ENCODE measurements at regions not wholly inside any gene's neighbourhood (a gene's known extent, or its start where the extent isn't known, plus 50 kb on each side); places are given as distances from the start of the nearest gene placed in this dataset.
A peak's percentile ranks its signal among the peaks of the same experiment; 100 is the strongest.

GRCh38 chr5:164041105-164041504 lies 535.7 kb downstream of the MAT2B start:
- DNase-seq = no peak

- peak; percentile 14 for DNase-seq
These were observed 543.0 kb downstream of the MAT2B start for GRCh38 chr5:164048359-164048926.

DNA sequence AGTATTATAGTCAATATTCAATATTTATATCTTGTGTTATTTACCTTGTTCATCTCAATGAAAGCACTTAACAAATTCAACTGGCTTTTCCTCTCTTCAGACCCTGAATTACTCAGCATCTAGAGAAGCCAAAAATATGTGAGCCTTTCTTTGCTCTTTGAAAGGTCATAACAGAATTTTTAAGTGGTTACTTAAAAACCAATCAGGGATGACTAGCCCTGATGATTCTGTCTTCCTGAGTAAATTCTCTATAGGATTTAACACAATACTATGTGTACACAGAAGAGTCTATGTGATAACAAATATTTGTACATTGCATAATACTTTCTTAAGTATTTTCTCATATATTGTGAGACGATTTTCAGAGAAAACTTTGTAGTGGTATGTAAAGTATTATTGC lies 546.3 kb downstream of the MAT2B start:
- no peak for DNase-seq

DNA sequence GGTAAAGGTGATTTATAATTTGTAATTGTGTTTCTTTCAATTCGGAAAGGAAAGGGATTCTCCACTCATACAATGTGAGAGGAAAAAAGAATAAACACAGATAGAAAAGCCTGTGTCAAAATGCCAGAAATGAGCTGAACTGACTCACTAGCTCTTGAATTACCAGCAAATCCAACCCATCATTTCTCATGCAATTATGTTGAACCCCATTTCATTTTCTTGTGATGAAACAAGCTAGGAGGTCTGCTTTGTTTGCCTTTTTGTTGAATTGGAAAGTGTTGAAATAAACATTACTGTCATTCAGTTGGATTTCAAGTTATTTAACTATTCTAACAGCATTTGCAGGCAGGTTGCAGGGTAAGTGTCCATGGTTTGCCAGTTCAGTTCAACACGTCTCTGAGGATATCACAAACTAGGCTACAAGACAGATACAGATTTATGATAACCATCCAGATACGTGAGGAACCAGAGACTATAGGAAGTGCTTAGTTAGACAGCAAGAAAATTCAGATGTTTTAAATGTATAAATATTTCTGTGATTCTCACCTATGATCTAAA lies 547.2 kb downstream of the MAT2B start:
- no peak for DNase-seq

DNA sequence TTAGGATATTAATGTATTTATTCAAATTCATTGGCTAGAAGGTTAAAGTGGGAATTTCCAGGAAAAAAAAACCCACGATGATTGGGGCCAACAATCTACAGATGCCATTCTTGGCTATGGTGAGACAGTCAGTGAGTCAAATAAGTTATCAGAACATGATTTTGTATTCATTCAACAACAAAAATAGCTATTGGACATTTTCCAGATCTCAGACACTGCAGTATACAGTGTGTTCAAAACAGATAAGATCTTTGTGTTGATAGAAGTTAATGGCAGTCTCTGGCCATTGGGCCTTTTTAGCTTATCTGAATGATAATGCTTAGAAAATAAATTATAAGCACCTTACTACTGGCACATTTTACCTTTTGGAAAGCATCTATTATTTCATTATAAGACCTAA lies 547.7 kb downstream of the MAT2B start:
- no peak for DNase-seq

- DNase-seq = no peak
These were observed 549.0 kb downstream of the MAT2B start for GRCh38 chr5:164054461-164054860.

DNA sequence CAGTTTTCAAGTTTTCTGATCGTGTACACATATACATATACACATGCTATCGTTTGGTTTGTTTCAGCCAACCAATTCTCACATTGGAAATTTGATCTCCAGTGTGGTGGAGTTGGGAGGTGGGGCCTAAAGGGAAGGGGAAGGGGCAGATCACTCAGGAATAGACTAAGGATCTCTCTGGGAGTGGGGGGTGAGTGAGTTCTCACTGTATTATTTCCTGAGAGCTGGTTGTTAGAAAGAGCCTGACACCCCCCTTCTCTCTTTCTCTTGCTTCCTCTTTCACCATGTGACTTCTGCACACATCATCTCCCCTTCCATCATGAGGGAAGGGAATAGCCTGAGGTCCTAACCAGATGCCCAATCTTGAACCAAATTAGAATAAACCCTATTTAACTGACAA lies 551.7 kb downstream of the MAT2B start:
- DNase-seq = no peak

GRCh38 chr5:164058621-164059020 lies 553.2 kb downstream of the MAT2B start:
- no peak for DNase-seq

DNA sequence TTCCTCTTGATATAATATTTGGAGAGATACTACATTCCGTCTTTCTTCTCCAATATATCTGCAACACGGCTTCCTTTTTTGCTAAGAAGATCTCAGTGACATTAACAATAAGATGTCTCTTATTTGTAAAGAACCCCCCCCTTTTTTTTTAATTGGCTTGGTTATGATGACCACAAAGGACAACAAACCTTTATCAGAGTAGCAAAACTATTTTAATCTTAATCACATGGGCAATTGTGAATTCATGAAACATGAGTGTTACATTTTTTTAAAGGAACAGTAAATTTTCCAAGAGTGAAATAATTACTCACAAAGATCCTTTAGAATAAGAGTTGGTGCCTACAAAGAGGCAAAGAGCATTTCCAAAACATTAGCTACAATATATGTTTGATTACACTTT lies 554.1 kb downstream of the MAT2B start:
- DNase-seq = no peak

DNA sequence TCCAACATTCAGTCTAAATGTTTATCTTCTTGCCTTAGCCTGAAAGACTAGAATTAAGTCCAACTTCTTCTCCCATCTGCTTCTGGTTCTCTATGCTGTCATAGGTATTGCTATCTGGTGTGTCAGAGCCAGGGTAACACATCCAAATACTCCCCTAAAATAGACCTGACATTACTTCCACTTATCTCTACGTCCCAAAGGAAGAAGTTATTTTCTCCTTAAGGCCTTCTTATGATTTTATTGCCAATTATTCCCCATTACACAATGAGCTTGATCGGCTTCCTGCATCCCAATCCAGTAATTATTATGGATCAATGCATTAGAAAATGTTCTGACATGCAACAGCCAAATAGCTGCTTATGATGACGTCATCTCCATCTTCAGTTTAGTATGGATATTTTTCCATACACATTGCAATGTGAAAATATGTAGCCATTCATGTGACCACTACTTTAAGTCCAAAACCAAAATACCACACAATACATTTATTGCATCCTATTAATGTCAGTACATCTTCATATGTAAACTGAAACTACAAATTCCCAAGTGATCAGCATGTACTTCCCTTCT lies 555.5 kb downstream of the MAT2B start:
- peak; percentile 15 for DNase-seq

- DNase-seq = no peak
These were observed 556.9 kb downstream of the MAT2B start for GRCh38 chr5:164062304-164062703.

- DNase-seq = no peak
These were observed 559.8 kb downstream of the MAT2B start for GRCh38 chr5:164065266-164065665.

DNA sequence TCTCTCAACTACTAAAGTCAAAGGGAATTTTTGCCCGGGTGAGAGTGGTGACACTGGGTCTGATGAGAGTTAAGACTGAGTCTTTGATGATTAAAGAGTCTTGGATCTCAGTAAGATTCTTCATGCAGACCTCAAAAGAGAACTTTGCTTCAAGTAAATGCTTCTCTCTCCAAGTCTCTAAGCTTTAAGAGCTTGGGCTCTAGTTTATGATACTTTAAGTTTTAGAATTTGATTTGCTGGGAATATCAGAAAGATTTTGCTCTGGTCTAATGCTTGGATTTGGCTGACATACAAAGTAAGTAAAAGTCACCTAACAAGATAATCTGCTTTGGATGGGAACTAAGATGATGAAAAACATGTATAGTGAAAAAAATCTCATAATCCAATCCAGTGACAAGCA lies 566.3 kb downstream of the MAT2B start:
- no peak for DNase-seq

DNA sequence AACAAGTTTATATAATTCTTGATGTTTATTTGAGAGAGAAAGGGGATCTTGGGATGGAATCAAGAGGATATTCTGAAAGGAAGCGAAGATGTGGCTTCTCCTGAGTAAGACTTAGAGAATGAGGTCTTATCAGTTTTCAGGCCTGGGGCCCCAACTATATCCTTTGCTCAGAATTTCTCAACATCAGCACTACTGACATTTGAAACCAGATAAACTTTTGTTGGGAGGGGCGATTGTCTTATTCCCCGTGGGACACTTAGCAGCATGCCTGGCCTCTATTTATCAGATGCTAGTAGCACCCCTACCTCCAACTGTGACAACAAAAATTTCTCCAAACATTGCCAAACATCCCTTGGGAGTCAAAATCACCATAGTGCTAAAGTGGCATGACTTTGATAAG lies 567.7 kb downstream of the MAT2B start:
- no peak for DNase-seq

DNA sequence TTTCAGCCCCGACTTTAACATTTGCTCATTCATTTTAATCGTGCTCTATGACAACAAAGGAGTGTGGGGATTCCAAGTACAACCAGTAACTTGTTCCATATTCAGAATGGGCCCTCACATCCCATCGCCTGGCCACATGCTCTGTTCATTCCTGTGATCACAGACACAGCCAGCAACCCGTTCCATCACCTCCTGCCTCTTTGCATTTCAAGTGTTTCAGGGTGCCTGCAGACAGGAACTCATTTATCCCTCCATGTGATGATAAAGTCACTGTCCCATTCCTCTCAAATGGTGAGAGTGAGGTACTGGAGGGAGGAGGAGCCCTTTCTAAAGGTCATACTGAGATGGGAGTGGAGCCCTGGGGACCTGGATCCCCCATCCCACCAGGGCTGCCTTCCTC lies 571.1 kb downstream of the MAT2B start:
- no peak for DNase-seq

- DNase-seq = no peak
These were observed 584.9 kb downstream of the MAT2B start for GRCh38 chr5:164090358-164090757.

- DNase-seq = no peak
These were observed 586.4 kb downstream of the MAT2B start for GRCh38 chr5:164091836-164092235.

- no peak for DNase-seq
These were observed 588.9 kb downstream of the MAT2B start for GRCh38 chr5:164094291-164094690.

- DNase-seq = no peak
These were observed 592.3 kb downstream of the MAT2B start for GRCh38 chr5:164097749-164098148.

GRCh38 chr5:164098531-164098930 lies 593.1 kb downstream of the MAT2B start:
- no peak for DNase-seq

DNA sequence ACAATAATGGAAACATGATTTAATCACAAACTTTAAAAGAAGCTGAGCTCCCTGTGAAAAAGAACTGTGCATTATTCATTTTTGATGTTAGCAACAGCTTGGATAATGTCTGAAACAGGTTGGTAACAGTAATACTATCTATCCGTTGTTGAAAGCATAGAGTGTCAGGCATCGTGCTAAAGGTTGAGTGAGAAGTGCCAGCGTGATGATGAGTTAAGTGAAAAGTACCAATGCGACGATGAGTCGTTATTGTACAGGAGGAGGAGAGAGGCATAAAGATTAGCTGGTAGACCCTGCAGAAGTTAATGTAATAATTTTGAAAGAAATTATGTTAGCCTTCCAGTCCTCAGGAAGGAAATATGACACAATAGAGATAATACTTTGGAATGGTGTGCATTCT lies 593.6 kb downstream of the MAT2B start:
- no peak for DNase-seq

- no peak for DNase-seq
These were observed 610.0 kb downstream of the MAT2B start for GRCh38 chr5:164115420-164115819.

DNA sequence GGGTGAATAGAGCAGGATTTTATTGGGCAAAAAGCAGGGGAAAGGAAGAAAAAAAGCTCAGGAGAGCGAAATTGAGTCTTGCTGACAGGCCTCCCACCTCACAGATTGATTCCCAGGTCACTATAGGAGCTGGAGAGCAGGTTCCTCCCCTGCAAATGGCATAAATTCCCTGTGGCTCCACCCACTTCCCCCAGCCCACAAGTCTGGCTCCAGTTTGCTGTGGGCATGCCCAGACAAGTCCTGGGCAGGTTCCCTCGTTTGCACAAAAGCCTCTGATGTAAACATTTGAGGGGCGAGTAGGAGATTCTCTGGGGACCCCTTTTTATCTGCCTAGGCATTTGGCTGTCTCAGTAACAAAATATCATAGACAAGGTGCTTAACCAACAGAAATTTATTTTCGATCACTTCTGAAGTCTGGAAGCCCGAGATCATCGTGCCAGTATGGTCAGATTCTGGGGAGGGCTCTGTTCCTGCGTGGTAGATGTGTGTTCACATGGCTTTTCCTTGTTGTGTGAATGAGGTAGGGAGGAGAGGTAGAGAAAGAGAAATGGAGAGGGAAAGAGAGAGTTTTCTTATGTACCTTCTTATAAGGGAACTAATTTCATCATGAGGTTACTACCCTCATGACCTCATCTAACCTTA lies 614.5 kb downstream of the MAT2B start:
- no peak for DNase-seq

GRCh38 chr5:164127527-164127926 lies 622.1 kb downstream of the MAT2B start:
- no peak for DNase-seq
